GM12878 (cell line): ENCODE measurements at regions not wholly inside any gene's neighbourhood (a gene's known extent, or its start where the extent isn't known, plus 50 kb on each side); places are given as distances from the start of the nearest gene placed in this dataset.
"Not testable (repeated sequence)": the region's sequence is repeated elsewhere in the genome, so short reads cannot be mapped to it uniquely, and the experiment has no call there.

Experiments
- ATAC-seq: fragments of 200-7000 bp; cut with Tn5 transposase; 3 replicates; pipeline ENCODE4 v1.9.1; 2020; ENCODE audit warnings: mild to moderate bottlenecking, moderate library complexity
- BruUV-seq: library from RNA; stranded (reverse); fragments of 400-500 nt; replicated peaks from 2 replicates; lab custom pipeline; 2021; lab: Mats Ljungman, UMichigan
- CTCF ChIA-PET: fragments of 300-600 bp; sonication (Branson Sonifier 250); formaldehyde crosslinking; extraction: SDS; loops from one replicate; lab custom pipeline; 2021; ENCODE audit warnings: inconsistent platforms; lab: Yijun Ruan, JAX
- POLR2A ChIA-PET: fragments of 350-600 bp; formaldehyde crosslinking; extraction: SDS; loops from one replicate; lab custom pipeline; 2021; ENCODE audit warnings: inconsistent platforms; lab: Charles Lee
- RAD21 ChIA-PET: fragments of 300-600 bp; sonication (Branson Sonifier 250); formaldehyde crosslinking; loops from one replicate; lab custom pipeline; 2023; ENCODE audit warnings: antibody characterized with exemption; ENCODE audit not compliant: unreplicated experiment; lab: Charles Lee
- SMC1A ChIA-PET: fragments of 300-600 bp; sonication (Branson Sonifier 250); formaldehyde crosslinking; loops from one replicate; lab custom pipeline; 2023; ENCODE audit not compliant: unreplicated experiment, uncharacterized antibody; lab: Charles Lee
- DNase-seq: peaks from one replicate; pipeline ENCODE4 v3.0.0-alpha.2; 2011; ENCODE audit warnings: low read depth, low spot score
- FAIRE-seq: peaks from 3 replicates; lab custom pipeline; 2011; peaks lifted over from hg19 to GRCh38; lab: Jason Lieb, UNC
- H2AFZ ChIP-seq: 2 replicates; pipeline ENCODE4 v1.6.0; 2011; ENCODE audit warnings: low read depth, low read length, control low read depth; ENCODE audit not compliant: control insufficient read depth
- H3K27ac ChIP-seq: 2 replicates; pipeline ENCODE4 v1.5.1; 2011; ENCODE audit warnings: control low read depth; ENCODE audit not compliant: control insufficient read depth, insufficient read depth
- H3K27me3 ChIP-seq, 2 experiments: replicated peaks in 1 of 2; 2 replicates each; pipeline versions ENCODE4 v1.6.0 to v1.6.1; 2011; ENCODE audit warnings: low read length in 1 of 2; ENCODE audit not compliant: control insufficient read depth in 2 of 2, insufficient read depth in 2 of 2
- H3K36me3 ChIP-seq, 2 experiments: 2 replicates each; pipeline ENCODE4 v1.5.1; 2011; ENCODE audit warnings: low read length in 1 of 2; ENCODE audit not compliant: control insufficient read depth in 2 of 2, insufficient read depth in 2 of 2
- H3K4me1 ChIP-seq: 2 replicates; pipeline ENCODE4 v1.6.1; 2011; ENCODE audit warnings: mild to moderate bottlenecking, low read length, moderate library complexity, mixed read lengths; ENCODE audit not compliant: control insufficient read depth, insufficient read depth
- H3K4me2 ChIP-seq: 2 replicates; pipeline ENCODE4 v1.6.0; 2011; ENCODE audit warnings: control low read depth; ENCODE audit not compliant: control insufficient read depth, insufficient read depth
- H3K4me3 ChIP-seq: fragments of 200-600 bp; sonication (generic); 2 replicates; pipeline ENCODE4 v1.5.1; 2016
- H3K79me2 ChIP-seq: 2 replicates; pipeline ENCODE4 v1.6.0; 2011; ENCODE audit warnings: low read length; ENCODE audit not compliant: control insufficient read depth, insufficient read depth
- H3K9ac ChIP-seq: 2 replicates; pipeline ENCODE4 v1.8.0; 2011; ENCODE audit warnings: low read length, control low read depth, mixed read lengths; ENCODE audit not compliant: control insufficient read depth, insufficient read depth
- H3K9me3 ChIP-seq: replicated peaks from 3 replicates; pipeline ENCODE4 v1.5.1; 2011; ENCODE audit warnings: mild to moderate bottlenecking, low read length; ENCODE audit not compliant: control insufficient read depth, insufficient read depth
- H4K20me1 ChIP-seq: 2 replicates; pipeline ENCODE4 v1.6.0; 2011; ENCODE audit not compliant: control insufficient read depth, insufficient read depth
- WGBS: methylation state at CpG from one replicate; pipeline ENCODE4 v1.1.6; 2016; ENCODE audit warnings: low lambda C conversion rate; ENCODE audit not compliant: insufficient replicate concordance, insufficient coverage; ENCODE audit errors: missing lambda C conversion rate; 5-methylcytosine and 5-hydroxymethylcytosine counted together
- in situ Hi-C: fragments of 300-500 bp; cut with MboI; formaldehyde crosslinking; loops from 9 replicates; pipeline ENCODE4 v1.14.3; 2018; ENCODE audit warnings: mixed read lengths
- intact Hi-C: fragments of 100-400 bp; cut with micrococcal nuclease; formaldehyde crosslinking; loops from one replicate; pipeline ENCODE4 v1.14.2; 2022; ENCODE audit not compliant: unreplicated experiment

GRCh38 chr14:105626651-105627050 lies 100.3 kb downstream of the TMEM121 start:
- H3K9ac ChIP-seq, SMC1A ChIA-PET, H4K20me1 ChIP-seq, POLR2A ChIA-PET, in situ Hi-C loops, H3K4me1 ChIP-seq, H3K4me3 ChIP-seq, RAD21 ChIA-PET, H3K27ac ChIP-seq, H3K36me3 ChIP-seq, H3K4me2 ChIP-seq, BruUV-seq, DNase-seq, FAIRE-seq, H3K27me3 ChIP-seq, H3K79me2 ChIP-seq, H2AFZ ChIP-seq, H3K9me3 ChIP-seq: not testable (repeated sequence)
- CTCF ChIA-PET: interaction anchor here (0.6 kb wide), 1 partner anchor 536 kb away, joined by 3 read pairs; no protein-coding TSS in a partner anchor
- peak; percentile 31; the same call in 1 of the 3 replicates for ATAC-seq
- intact Hi-C loops: loop anchor here (5.0 kb wide), 1 partner anchor 116 kb away; no protein-coding TSS in a partner anchor
- whole genome bisulfite sequencing: no CpG with 5 or more reads among the region's 5 CpGs

DNA sequence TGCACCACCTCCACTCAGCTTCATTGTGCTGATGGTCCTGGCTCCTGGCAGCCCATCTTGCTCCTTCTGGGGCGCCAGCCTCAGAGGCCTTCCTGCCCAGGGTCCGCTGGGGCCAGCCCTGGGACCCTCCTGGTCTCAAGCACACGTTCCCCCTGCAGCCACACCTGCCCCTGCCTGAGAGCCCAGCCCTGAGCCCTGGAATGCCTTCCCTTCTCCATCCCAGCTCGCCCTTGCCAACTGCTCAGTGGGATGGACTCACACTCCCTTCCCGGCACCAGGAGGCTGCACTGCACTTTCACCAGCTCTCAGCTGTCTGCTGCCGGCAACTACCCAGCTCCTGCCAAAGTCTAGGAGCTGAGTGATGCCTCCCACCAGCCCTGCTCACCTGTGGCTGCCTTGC lies 100.9 kb downstream of the TMEM121 start:
- H3K4me3 ChIP-seq, H3K27me3 ChIP-seq, POLR2A ChIA-PET, H4K20me1 ChIP-seq, H2AFZ ChIP-seq, H3K4me1 ChIP-seq, in situ Hi-C loops, SMC1A ChIA-PET, CTCF ChIA-PET, RAD21 ChIA-PET, H3K9ac ChIP-seq, FAIRE-seq, H3K79me2 ChIP-seq, BruUV-seq, H3K27ac ChIP-seq, H3K36me3 ChIP-seq, H3K9me3 ChIP-seq, DNase-seq, H3K4me2 ChIP-seq, ATAC-seq: not testable (repeated sequence)
- WGBS: 0% methylated on average over 2 of the region's 6 CpGs
- intact Hi-C loops: loop anchor here (5.0 kb wide), 1 partner anchor 115 kb away; no protein-coding TSS in a partner anchor
